Hematopoietic multipotent progenitor cell treated with erythropoietin and hydrocortisone succinate and interleukin-3 and kit ligand, for 4 days (in vitro differentiated cells): ENCODE measurements at regions not wholly inside any gene's neighbourhood (a gene's known extent, or its start where the extent isn't known, plus 50 kb on each side); places are given as distances from the start of the nearest gene placed in this dataset.

Experiments
- DNase-seq: peaks from one replicate; pipeline ENCODE4 v3.0.0-alpha.2; 2015

DNA sequence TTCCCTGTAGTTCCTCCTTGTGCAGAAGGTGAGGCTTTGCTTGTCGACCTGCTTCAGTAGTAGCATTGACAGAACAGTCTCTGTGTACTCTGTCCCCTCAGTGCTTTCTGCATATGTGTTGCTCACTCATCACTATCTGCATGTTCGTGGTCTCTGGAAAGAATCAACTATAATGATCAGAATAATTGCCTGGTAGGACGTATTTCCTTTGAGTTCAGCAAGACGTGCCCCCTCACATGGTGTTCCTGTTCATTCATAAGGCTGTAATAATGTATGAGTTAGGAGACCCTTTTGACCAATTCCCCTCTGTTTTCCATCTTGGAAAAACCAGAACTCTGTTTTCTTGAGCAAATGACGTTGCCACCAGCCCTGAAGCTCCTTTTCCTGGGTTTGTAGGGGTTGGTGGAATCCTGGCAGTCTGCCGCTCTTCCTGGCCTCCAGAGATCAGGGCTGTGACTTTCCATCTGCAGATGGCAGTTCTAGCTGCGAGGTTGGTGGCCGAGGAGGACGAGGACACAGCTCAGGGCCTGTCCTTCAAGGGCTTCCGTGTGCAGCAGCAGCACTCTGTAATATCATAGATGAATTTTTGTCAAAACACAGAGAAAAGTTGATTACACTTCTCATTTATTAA lies 61.9 kb downstream of the EXOSC2 start:
- no peak for DNase-seq

DNA sequence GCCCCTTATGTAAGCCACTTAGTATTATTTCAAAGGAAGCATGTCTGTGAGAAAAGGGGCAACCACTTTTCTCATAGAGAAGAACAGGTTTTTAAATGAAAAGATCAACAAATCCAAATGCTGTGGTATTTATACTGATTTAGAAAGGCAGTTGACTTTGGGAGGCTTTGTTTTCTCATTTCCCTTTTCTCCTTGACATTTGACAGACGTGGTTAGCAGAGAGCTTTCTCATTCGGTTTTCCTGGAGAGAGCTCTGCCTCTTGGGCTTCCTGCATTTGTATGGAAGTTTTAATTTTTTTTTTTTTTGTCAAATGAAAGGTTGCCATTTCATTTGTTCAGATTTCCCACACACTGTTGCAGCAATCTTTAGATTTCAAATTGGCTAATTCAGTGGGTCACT lies 62.5 kb downstream of the EXOSC2 start:
- no peak for DNase-seq

DNA sequence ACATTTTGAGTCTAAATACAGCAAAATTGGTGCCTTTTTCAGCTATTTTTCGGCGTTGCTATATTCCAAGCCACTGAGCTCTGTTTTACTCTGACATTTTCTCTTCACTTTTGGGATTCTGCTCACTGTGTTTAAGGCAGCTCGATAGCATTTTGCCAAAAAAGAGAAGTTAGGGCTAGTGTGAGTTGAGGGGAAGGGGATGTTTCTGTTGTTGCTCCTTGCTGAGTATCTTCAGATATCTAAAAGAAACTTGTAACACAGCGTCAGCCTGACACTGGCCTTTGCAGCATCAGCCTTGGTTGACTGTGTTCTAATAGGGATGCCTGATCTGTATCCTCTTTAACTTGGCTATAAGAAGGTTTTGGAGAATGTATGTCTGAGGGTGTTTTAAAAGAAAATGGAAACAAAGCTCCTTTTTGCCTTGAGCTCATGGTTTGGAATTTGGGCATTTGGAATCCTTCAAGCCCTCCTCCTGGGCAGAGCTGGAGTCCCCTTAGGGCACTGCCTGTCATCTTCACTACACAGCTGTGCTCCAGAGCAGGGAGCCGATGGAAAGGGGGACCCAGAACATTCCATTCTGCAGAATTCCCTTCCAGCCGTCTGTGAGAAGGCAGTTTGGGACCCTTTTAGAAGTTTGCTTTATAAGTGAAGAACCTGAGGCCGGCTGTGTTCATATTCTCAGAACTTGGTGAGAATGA lies 63.0 kb downstream of the EXOSC2 start:
- DNase-seq, result peak; percentile 46

DNA sequence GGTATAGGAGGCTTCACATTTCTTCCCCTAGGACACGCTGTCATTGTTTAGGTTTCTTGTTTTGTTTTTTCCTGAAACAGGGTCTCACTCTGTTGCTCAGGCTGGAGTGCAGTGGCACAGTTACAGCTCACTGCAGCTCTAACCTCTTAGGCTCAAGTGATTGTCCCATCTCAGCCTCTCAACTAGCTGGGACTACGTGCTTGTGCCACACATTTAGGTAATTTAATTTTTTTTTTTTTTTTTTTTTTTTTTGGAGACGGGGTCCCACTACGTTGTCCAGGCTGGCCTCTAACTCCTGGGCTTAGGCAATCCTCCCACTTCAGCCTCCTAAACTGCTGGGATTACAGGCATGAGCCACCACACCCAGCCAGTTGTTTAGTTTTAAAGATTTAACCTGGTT lies 66.2 kb downstream of the EXOSC2 start:
- no peak for DNase-seq

DNA sequence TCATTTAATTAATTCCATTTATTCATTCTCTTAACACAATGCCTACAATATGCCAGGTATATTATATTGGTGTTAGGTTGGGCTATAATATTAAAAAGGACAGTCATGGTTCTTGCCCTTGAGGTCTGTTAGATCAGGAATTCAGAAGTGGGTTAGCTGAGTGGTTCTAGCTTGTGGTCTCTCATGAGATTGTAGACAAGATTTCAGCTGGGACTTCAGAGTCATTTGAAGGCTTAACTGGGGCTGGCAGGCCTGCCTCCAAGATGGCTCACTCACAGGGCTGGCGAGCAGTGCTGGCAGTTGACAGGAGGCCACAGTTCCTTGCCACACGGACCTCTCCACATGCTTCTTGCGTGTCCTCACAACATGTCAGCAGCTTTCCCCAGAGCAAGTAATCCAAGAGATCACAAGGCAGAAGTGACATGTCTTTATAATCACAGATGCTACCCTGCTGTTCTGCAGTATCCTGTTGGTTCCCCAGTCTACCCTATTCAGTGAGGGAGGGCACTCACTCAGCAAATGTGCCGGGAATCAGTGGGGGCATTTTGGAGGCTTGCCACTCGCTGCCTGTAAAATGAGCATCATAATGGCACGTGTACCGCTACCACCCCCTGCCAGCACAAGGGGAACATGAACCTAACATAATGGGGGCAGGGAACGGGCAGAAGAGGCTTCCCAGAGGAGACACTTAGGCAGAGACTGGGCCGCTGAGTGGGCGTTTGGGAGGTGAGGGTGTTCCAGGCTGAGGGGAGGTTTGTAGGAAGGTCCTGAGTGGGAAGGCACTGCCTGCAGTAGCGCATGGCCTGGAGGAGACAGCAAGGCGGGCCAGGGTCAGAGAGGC lies 70.0 kb downstream of the EXOSC2 start:
- DNase-seq, result peak; percentile 53

DNA sequence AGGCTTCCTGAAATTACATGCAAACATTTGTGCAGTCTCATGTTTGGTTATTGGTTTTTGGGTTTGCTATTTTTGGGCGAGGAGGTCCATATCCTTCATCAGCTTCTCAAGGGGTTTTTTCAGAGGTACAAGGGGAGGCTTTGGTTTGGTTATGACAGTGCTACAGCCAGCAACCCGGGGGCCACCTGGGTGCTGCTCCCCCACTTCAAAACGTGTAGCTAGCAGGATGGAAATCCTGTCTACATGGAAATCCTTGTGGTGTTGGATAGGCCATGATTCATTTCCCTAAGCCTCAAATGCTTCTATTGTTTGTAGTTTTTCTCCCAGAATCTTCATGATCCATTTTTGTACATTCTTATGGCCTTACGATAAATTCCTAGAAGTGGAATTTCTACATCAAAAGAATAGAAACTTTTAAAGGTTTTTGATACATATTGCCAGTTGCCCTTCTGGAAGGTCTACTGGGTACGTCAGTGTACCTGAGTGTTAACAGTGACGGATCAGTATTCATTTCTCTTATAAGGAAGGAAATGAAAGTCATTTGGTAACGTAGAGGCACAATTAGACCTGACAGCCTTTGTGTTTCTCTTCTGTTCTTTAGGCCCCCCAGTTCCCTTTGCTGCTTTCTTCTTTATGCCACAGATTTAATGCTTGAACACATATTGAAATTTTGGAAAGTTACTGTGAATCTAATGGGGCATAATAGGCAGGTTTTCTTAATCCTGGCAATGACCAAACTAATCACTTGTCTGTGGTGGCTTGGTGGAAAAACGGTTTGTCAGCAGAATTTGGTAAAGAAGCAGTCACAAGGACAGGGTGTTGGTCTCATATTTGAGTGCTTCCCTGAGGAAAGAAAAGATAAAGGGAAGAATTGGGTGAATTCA lies 69.7 kb upstream of the ABL1 start:
- DNase-seq, result no peak

DNA sequence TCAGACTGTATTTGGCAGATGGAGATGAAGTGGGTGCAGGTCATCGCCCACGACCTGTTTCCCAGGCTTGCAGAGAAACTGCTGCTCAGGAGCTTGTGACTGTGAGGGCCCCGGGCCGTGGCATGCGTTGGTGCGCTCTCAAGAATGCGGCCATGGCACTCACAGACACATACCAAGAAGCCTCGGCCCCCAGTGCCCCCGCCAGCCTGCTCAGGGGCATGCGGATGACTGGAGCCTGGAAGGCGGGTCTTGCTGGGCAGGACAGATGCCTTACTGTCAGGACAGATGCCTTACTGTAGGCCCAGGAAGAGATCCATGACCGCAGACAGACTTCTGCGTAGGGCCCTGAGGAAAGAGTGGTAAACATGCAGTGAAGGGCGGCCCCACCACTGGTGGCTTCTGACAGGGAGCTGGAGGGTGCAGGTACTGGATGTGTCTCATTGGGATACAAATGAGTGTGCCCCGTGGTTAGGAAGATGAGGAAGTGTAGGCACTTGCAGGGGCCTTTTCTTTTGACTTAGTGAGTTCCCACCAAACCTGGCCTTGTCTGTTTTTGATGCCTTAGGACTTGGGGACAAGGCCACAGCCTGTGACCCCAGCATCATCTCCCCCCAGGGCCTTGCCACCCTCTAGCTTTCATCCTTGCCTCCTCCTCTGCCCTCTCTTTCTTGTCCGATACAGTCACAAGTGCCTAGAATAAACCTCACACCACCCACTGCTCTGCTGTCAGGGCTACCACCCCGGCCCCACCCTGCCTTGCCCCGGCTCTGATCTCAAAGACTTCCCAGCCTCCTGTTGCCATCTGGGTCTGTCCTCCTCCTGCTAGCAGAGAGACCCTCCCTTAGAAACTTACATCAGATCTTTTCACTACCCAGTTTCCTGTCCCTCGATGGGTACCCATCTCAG lies 68.8 kb upstream of the ABL1 start:
- DNase-seq, result peak; percentile 24

DNA sequence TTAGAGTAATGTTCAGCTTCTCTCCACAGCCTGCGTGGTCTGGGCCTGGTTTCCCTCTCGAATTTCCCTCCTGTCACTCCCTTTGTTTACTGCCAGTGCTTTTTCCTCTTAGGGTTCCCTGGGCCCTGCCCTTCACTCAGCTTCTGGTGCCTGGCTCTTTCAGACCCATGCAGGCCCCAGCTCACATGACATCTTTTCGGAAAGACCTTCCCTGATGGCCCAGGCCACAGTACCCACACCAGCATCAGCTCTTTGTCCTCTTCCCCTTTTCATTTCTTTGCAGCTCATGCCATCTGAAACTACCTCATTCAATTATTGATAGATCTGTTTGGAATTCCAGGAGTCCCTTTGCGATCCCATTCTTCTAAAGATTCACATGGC lies 68.1 kb upstream of the ABL1 start:
- peak; percentile 52 for DNase-seq

DNA sequence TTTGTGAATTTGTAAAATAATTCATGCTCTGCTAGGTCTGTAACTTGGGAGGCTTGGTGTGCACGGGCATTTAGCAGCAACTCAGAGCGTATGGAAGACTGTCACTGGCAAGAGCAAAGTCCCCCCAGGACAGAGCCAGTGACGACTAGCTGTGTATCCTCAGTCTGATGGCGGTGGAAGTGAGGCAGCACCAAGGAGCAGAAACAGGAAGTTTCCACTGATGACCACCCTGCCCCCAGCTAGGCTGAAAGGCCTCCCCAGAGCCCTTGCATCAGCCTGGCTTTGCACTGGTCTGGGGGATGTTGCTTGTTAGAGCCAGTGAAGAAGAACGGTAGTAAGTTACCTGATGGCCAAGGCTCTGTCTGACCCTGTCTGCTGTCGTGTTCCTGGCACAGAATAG lies 66.8 kb upstream of the ABL1 start:
- peak; percentile 79 for DNase-seq

DNA sequence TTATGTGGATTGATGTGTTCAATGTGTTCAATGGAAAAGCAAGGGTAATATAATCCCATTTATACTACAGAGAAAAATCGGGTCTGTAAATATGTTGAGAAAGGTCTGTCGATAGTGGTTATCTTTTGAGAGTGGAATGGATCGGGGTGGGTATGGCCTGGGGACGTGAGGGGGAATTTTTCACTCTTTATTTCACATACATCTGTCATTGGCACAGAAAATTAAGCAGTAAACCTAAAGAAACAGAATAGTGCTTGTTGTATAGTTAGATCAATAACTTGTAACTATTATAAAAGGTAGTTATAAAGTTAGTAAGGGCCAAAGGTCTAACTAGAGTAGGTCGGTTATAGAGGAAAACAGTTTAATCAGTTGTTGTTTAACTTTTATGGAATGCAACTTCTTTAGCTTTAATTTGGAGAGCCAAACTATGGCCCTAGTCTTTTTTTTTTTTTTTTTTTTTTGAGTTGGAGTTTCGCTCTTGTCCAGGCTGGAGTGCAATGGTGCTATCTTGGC lies 66.1 kb upstream of the ABL1 start:
- DNase-seq, result no peak

DNA sequence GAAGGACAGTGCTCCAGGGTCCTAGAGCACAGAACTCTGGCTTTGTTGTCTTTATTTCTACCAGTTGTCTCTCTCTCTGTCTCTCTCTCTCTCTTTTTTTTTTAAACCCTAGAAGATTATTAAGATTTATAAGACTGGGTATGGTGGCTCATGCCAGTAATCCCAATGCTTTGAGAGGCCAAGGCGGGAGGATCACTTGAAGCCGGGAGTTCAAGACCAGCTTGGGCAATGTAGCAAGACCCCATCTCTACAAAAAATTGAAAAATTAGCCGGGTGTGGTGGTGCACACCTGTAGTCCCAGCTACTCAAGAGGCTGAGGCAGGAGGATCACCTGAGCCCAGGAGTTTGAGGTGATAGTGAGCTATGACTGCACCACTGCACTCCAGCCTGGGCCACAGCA lies 65.0 kb upstream of the ABL1 start:
- DNase-seq, result no peak

DNA sequence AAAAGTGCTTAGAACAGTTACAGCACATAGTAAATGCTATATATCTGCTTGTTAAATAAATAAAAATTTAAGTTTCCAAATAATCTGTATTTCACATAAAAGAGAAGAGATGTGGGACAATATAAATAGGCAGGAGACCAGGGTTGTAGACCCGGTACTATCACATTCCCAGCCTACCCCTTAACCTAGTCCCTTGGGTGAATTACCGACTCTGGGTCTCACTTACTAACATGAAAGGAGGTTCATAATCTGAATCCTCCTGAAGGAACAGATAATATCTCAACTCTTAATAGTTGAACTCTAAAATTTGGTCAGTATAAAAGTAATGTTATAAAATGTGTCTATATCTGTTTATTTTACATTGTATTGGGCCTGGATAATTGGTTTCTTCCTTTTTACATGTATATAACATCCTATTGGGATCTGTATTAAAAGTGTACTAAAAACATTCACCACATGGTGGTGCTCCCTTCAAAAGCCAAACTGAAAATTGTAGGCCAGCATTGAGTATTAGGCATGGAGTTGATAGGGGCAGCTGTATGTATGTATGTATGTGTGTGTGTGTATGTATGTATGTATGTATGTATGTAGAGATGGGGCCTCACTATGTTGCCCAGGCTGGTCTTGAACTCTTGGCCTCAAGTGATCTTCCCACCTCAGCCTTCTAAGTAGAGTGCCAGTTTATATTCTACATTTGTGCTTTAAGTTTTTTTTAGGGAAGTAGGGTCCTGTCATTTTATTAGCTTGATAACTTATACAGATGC lies 64.2 kb upstream of the ABL1 start:
- peak; percentile 85 for DNase-seq

DNA sequence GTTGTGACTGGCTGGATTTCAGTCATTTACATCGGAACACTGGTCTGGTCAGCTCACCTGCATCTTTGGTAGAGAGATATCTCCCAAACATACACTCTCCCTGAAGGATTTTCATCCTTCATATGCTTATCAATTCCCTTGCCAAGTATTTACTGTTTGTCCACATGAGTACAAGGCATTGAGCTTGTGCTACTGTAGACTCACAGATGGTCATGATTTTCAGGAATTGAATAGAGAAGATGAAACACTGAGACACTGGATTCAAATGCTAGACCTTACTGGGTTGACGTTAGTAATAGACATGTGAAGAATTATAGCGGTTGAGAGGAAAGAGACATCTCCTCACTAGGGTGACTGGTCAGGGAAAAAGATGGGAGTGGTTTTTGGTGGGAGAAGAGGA lies 62.9 kb upstream of the ABL1 start:
- DNase-seq, result no peak

DNA sequence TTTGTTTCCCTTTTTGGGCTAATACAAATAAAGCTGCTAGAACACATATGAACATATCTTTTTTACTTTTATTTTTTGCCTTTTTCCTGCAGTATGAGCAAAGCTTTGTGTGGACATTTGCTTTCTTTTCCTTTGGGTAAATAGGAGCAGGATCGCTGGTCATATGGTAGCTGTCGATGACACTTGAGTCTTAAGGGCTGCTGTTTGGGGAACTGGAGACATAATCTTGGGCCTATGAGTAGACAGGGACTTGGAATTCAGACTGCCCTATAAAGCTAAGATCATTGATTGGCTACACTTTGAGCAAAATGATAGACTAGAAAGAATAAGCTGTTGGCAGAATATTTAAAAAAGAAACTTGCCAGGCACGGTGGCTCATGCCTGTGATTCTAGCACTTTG lies 60.9 kb upstream of the ABL1 start:
- DNase-seq, result no peak

DNA sequence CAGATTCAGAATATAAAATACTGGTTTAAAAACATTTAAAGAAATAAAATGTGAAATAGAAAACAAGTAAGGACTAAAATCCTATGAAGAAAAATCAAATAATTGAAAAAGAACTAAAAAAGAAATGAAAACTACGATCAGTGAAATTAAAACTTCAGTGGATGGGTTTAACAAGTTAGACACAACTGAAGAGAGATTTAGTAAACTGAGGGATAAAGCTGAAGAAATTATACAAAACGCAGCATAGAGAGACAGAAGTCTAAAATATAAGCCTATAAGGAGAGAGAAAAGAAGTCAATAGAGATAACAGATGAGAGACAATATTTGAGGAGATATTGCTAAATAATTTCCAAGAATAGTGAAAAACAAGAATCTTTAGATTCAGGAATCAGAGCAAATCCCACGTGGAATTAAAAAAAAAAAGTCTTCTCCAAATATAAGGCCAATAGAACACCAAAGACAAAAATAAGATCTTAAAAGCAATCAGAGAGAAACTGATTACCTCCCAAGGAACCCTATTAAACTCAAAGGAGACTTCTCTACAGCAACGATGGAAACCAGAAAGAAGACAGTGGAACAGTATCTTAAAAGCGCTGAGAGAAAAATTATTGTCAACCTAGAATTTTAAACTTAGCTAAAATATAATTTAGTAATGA lies 59.6 kb upstream of the ABL1 start:
- no peak for DNase-seq

DNA sequence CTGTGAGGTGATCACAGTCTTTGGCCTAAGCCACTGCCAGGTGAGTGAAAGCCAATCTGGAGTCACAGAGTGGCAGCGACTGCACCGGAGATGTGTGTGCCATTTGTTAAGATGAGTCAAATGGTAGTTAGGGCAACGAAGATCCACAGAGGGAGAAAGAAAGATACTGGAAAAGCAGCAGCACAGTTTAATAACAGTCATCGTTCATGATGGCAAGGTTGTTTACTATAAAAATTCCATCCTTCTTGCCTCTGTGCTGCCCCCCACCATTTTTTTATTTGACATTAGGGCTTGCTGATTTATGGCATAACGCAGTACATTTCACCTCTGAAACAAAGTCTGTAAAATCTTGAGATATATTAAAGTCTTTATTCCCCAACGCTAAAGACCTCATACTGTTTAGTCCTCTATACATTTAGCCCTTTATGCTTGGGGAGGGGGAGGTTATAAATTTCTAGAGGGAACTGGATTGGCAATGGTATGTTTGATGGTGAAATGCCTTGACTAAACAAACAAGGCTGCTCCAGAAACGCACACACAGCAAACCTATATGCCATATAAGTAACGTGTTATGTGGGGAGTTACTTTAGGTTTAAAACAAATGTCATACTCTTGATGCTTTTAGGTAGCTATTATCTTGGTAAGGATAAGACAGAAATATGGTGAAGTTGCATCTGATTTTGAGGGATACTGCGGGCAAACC lies 55.8 kb upstream of the ABL1 start:
- DNase-seq, result no peak

DNA sequence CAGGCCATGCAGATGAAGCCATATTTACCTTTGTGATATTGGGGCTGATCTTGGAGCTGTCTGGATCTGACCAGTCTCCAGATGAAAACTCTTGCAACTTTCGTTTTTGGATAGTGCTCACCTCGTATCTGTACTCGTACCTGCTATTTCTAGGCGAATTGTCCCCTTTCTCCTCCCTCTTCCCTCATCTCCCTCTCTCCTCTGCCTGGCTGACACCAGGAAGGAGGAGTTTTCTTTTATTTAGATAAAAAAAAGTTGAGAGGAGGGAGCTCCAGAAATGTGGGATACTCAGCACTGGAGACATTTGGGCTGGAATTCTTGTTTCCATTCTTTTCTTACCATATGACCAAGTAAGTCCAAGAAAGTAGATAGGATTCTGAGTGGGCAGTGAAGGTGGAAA lies 54.6 kb upstream of the ABL1 start:
- no peak for DNase-seq

DNA sequence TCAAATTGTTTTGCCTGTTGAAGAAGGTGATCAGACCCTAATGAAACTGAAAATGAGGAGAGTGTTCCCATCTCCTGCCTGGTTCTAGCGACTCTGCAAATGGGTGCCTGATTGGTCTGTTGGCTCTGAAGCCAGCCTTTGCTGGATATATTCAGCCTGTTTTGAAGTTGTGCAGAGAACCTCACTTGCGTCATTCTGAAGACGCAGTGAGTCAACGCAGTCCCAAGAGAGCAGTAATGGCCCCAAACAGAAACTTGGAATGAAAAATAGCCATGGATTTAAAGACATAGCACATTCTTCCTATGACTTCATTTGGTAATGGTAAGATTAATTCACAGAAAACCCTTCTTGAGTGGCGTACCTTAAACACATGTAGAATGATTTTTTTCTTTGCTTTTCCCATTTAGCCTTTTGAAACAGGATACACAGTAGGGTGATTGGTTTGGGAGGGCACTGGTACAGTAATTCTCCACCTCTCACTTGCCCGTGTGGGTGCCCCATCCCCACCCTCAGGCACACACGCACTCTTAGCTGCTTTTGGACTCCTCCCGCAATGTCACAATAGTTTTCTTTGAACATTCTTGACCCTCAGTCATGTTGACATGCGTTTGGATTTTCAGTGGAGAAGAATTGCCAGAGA lies 54.1 kb upstream of the ABL1 start:
- no peak for DNase-seq

DNA sequence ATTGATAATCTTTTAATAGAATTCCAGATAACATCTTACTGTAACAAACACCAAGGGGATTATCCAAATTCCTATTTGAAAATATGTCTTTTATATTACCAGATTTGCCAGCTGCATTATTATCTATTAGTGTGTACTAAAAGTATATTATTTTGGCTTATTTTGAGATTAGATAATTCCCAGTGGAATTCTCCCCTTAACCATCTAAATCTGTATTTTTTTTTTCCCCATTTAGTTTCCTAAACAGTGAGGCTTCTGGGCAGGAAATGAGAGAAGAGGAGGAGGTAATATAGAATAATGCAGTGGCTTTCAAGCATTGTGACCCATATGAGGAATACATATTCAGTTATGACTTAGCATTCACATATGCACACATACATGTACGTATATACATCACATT lies 53.5 kb upstream of the ABL1 start:
- no peak for DNase-seq
